Posterior vena cava (tissue), 2 donors: ENCODE measurements at regions not wholly inside any gene's neighbourhood (a gene's known extent, or its start where the extent isn't known, plus 50 kb on each side); places are given as distances from the start of the nearest gene placed in this dataset.

ENCODE experiments used
- DNase-seq: peaks from one replicate; pipeline ENCODE4 v3.0.0-alpha.2; 2020; ENCODE audit warnings: low spot score
- intact Hi-C, 2 donors: fragments of 100-400 bp; cut with DNase I; formaldehyde crosslinking; loops; one replicate each; pipeline versions ENCODE4 v1.14.1 to v1.14.2; 2022 to 2023
- donor health status: DM: yes; HTN: yes; CAD: no.
- donor health status: DM: yes; HTN: yes; CAD: no.

- no peak for DNase-seq
- intact Hi-C loops = no loop called here
These were observed 61.8 kb upstream of the DOCK1 start for GRCh38 chr10:126843299-126843934.

- intact Hi-C loops = no loop called here
- no peak for DNase-seq
These were observed 60.8 kb upstream of the DOCK1 start for GRCh38 chr10:126844406-126844805.

- no peak for DNase-seq
- intact Hi-C loops = no loop called here
These were observed 58.8 kb upstream of the DOCK1 start for GRCh38 chr10:126846469-126846868.

- no peak for DNase-seq
- intact Hi-C loops = no loop called here
These were observed 58.3 kb upstream of the DOCK1 start for GRCh38 chr10:126846959-126847358.

- no peak for DNase-seq
These were observed 57.6 kb upstream of the DOCK1 start for GRCh38 chr10:126847666-126848065.

GRCh38 chr10:126849646-126850045, 55.6 kb upstream of the DOCK1 start:
- intact Hi-C loops = no loop called here
- DNase-seq = no peak

More at GRCh38 chr10:126847666-126848065, 57.6 kb upstream of the DOCK1 start:
- intact Hi-C loops = no loop called here

- DNase-seq = no peak
- intact Hi-C loops = no loop called here
These were observed 53.7 kb upstream of the DOCK1 start for GRCh38 chr10:126851414-126852108.

- DNase-seq = no peak
- intact Hi-C loops = no loop called here
These were observed 50.3 kb upstream of the DOCK1 start for GRCh38 chr10:126854726-126855495.
